Keratinocyte (primary cell): ENCODE measurements at regions not wholly inside any gene's neighbourhood (a gene's known extent, or its start where the extent isn't known, plus 50 kb on each side); places are given as distances from the start of the nearest gene placed in this dataset.

Source experiments
- EZH2 ChIP-seq: IDR thresholded peaks from one replicate; pipeline ENCODE4 v1.6.1; 2012; ENCODE audit warnings: inconsistent platforms, mild to moderate bottlenecking, low read length, moderate library complexity
- TF ChIP-seq, protein P1 (sequence below), 3 experiments: IDR thresholded peaks in 1 of 3; conservative IDR thresholded peaks in 1 of 3; optimal IDR thresholded peaks in 1 of 3; 2 replicates in 2 of 3; 3 replicates in 1 of 3; pipeline versions ENCODE3 to v1.5.1; 2011; ENCODE audit warnings: low read length in 3 of 3, mild to moderate bottlenecking in 3 of 3, moderate library complexity in 2 of 3, control low read depth in 1 of 3, inconsistent platforms in 1 of 3; ENCODE audit not compliant: insufficient read depth in 2 of 3; ENCODE audit errors: extremely low read depth in 1 of 3

DNA sequence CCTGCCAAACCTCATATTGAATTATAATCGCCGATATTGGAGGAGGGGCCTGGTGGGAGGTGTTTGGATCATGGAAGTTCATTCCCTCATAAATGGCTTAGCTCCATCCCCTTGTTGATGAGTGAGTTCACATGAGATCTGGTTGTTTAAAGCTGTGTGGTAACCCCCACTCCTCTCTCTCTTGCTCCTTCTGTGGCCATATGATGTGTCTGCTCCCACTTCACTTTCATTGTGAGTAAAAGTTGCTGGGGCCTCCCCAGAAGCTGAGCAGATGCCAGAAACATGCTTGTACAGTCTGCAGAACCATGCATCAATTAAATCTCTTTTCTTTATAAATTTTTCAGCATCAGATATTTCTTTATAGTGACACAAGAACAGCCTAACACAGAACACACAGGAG, 929.0 kb upstream of the FAT3 start:
- TF ChIP-seq, protein P1, sequence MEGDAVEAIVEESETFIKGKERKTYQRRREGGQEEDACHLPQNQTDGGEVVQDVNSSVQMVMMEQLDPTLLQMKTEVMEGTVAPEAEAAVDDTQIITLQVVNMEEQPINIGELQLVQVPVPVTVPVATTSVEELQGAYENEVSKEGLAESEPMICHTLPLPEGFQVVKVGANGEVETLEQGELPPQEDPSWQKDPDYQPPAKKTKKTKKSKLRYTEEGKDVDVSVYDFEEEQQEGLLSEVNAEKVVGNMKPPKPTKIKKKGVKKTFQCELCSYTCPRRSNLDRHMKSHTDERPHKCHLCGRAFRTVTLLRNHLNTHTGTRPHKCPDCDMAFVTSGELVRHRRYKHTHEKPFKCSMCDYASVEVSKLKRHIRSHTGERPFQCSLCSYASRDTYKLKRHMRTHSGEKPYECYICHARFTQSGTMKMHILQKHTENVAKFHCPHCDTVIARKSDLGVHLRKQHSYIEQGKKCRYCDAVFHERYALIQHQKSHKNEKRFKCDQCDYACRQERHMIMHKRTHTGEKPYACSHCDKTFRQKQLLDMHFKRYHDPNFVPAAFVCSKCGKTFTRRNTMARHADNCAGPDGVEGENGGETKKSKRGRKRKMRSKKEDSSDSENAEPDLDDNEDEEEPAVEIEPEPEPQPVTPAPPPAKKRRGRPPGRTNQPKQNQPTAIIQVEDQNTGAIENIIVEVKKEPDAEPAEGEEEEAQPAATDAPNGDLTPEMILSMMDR (optimal IDR thresholded peaks at IDR 0.05 in 1 of 3, IDR thresholded peaks at IDR 0.05 in 1 of 3, conservative IDR thresholded peaks at IDR 0.05 in 1 of 3; ENCODE audit: extremely low read depth in 1 of 3, insufficient read depth in 2 of 3, low read length in 3 of 3), result no peak
- no peak for TF ChIP-seq EZH2
